Nephron (organoid): ENCODE measurements at regions not wholly inside any gene's neighbourhood (a gene's known extent, or its start where the extent isn't known, plus 50 kb on each side); places are given as distances from the start of the nearest gene placed in this dataset.
A peak's percentile ranks its signal among the peaks of the same experiment; 100 is the strongest.

Experiments used
- H3K27ac Mint-ChIP-seq, 3 experiments: 2 replicates each; pipeline ENCODE4 v1.8.0; 2020; ENCODE audit warnings: mixed read lengths in 3 of 3, mild to moderate bottlenecking in 2 of 3, moderate library complexity in 1 of 3
- H3K27me3 Mint-ChIP-seq: 2 replicates; pipeline ENCODE4 v1.8.0; 2021; ENCODE audit warnings: low read depth, mild to moderate bottlenecking, moderate library complexity, mixed read lengths
- H3K36me3 Mint-ChIP-seq: 2 replicates; pipeline ENCODE4 v1.8.0; 2020; ENCODE audit warnings: low read depth, mixed read lengths
- H3K4me1 Mint-ChIP-seq: 2 replicates; pipeline ENCODE4 v1.8.0; 2020; ENCODE audit warnings: mixed read lengths
- H3K4me3 Mint-ChIP-seq, 3 experiments: 2 replicates each; pipeline ENCODE4 v1.8.0; 2020; ENCODE audit warnings: mild to moderate bottlenecking in 3 of 3, mixed read lengths in 3 of 3, moderate library complexity in 2 of 3
- H3K9me3 Mint-ChIP-seq: 2 replicates; pipeline ENCODE4 v1.8.0; 2020; ENCODE audit warnings: mixed read lengths
- CTCF ChIP-seq, 3 experiments: fragments of 200-600 bp; sonication (generic); IDR thresholded peaks; one replicate each; pipeline ENCODE4 v1.5.0; 2021; ENCODE audit warnings: antibody characterized with exemption in 3 of 3; ENCODE audit not compliant: unreplicated experiment in 3 of 3

GRCh38 chr11:25527841-25528240 is 804.1 kb upstream of the ANO3 start:
- Mint-ChIP-seq H3K36me3 (no peaks in the 10 kb centered on the region), H3K27me3 (no peaks in the 10 kb centered on the region), H3K4me1 (no peaks in the 10 kb centered on the region), H3K27ac (no peak overlapping the region), H3K9me3 (no peaks in the 10 kb centered on the region), H3K4me3 (no peak overlapping the region)
- no peak for TF ChIP-seq CTCF (IDR thresholded peaks at IDR 0.05; ENCODE audit: unreplicated experiment in 3 of 3)

- no peak for TF ChIP-seq CTCF (IDR thresholded peaks at IDR 0.05; ENCODE audit: unreplicated experiment in 3 of 3)
- no peaks in the 10 kb centered on the region for H3K9me3 Mint-ChIP-seq
- H3K36me3 Mint-ChIP-seq: no peaks in the 10 kb centered on the region
- no peaks in the 10 kb centered on the region for H3K27me3 Mint-ChIP-seq
- H3K4me3 Mint-ChIP-seq: no peak overlapping the region
- no peak overlapping the region for H3K27ac Mint-ChIP-seq
- H3K4me1 Mint-ChIP-seq: no peaks in the 10 kb centered on the region
Measured at GRCh38 chr11:25529572-25529971, 802.4 kb upstream of the ANO3 start.

GRCh38 chr11:25535467-25536272 is 796.3 kb upstream of the ANO3 start:
- Mint-ChIP-seq H3K9me3 (no peaks in the 10 kb centered on the region), H3K27me3 (no peaks in the 10 kb centered on the region), H3K4me3 (no peak overlapping the region), H3K4me1 (peaks cover 29% of the 10 kb centered on the region), H3K36me3 (no peaks in the 10 kb centered on the region), H3K27ac (peak overlapping the region in 1 of 3 experiments; percentile 64)
- no peak for TF ChIP-seq CTCF (IDR thresholded peaks at IDR 0.05; ENCODE audit: unreplicated experiment in 3 of 3)

- Mint-ChIP-seq H3K9me3 (no peaks in the 10 kb centered on the region), H3K27ac (peak overlapping the region in 2 of 3 experiments; percentile 51 to 64), H3K4me3 (no peak overlapping the region), H3K27me3 (no peaks in the 10 kb centered on the region), H3K36me3 (no peaks in the 10 kb centered on the region), H3K4me1 (peaks cover 29% of the 10 kb centered on the region)
- no peak for TF ChIP-seq CTCF (IDR thresholded peaks at IDR 0.05; ENCODE audit: unreplicated experiment in 3 of 3)
Measured at GRCh38 chr11:25536289-25536688, 795.6 kb upstream of the ANO3 start.

- no peaks in the 10 kb centered on the region for H3K36me3 Mint-ChIP-seq
- no peak for TF ChIP-seq CTCF (IDR thresholded peaks at IDR 0.05; ENCODE audit: unreplicated experiment in 3 of 3)
- no peak overlapping the region for H3K27ac Mint-ChIP-seq
- no peak overlapping the region for H3K4me3 Mint-ChIP-seq
- H3K4me1 Mint-ChIP-seq: peaks cover 29% of the 10 kb centered on the region
- no peaks in the 10 kb centered on the region for H3K9me3 Mint-ChIP-seq
- no peaks in the 10 kb centered on the region for H3K27me3 Mint-ChIP-seq
Measured at GRCh38 chr11:25537393-25537792, 794.5 kb upstream of the ANO3 start.

- H3K27me3 Mint-ChIP-seq: no peaks in the 10 kb centered on the region
- H3K27ac Mint-ChIP-seq: no peak overlapping the region
- no peaks in the 10 kb centered on the region for H3K9me3 Mint-ChIP-seq
- no peak for TF ChIP-seq CTCF (IDR thresholded peaks at IDR 0.05; ENCODE audit: unreplicated experiment in 3 of 3)
- no peak overlapping the region for H3K4me3 Mint-ChIP-seq
- H3K36me3 Mint-ChIP-seq: no peaks in the 10 kb centered on the region
- H3K4me1 Mint-ChIP-seq: peaks cover 5% of the 10 kb centered on the region
Measured at GRCh38 chr11:25547292-25547691, 784.6 kb upstream of the ANO3 start.
